ENCODE measurements at regions not wholly inside any gene's neighbourhood (a gene's known extent, or its start where the extent isn't known, plus 50 kb on each side); places are given as distances from the start of the nearest gene placed in this dataset.

GRCh38 chr1:164337394-164337793 is 221.6 kb upstream of the PBX1 start:
- no peak for DNase-seq (ENCODE audit: low spot score)
- no peak for TF ChIP-seq CTCF (IDR thresholded peaks at IDR 0.05; ENCODE audit: extremely low read depth, missing control alignments)

- TF ChIP-seq CTCF (IDR thresholded peaks at IDR 0.05; ENCODE audit: extremely low read depth, missing control alignments) = no peak
Measured at GRCh38 chr1:164337885-164338284, 221.1 kb upstream of the PBX1 start.

GRCh38 chr1:164343189-164343588 is 215.8 kb upstream of the PBX1 start:
- no peak for TF ChIP-seq CTCF (IDR thresholded peaks at IDR 0.05; ENCODE audit: extremely low read depth, missing control alignments)
- DNase-seq (ENCODE audit: low spot score) = no peak

More at GRCh38 chr1:164337885-164338284, 221.1 kb upstream of the PBX1 start:
- DNase-seq (ENCODE audit: low spot score) = no peak

- no peak for TF ChIP-seq CTCF (IDR thresholded peaks at IDR 0.05; ENCODE audit: extremely low read depth, missing control alignments)
Measured at GRCh38 chr1:164347980-164348379, 211.0 kb upstream of the PBX1 start.

GRCh38 chr1:164356511-164356910 is 202.5 kb upstream of the PBX1 start:
- no peak for DNase-seq (ENCODE audit: low spot score)

More at GRCh38 chr1:164347980-164348379, 211.0 kb upstream of the PBX1 start:
- no peak for DNase-seq (ENCODE audit: low spot score)

GRCh38 chr1:164360265-164360664 is 198.7 kb upstream of the PBX1 start:
- no peak for DNase-seq (ENCODE audit: low spot score)
- TF ChIP-seq CTCF (IDR thresholded peaks at IDR 0.05; ENCODE audit: extremely low read depth, missing control alignments) = no peak

More at GRCh38 chr1:164356511-164356910, 202.5 kb upstream of the PBX1 start:
- TF ChIP-seq CTCF (IDR thresholded peaks at IDR 0.05; ENCODE audit: extremely low read depth, missing control alignments) = no peak

GRCh38 chr1:164361927-164362326 is 197.1 kb upstream of the PBX1 start:
- DNase-seq (ENCODE audit: low spot score) = no peak
- TF ChIP-seq CTCF (IDR thresholded peaks at IDR 0.05; ENCODE audit: extremely low read depth, missing control alignments) = no peak

Data from GM20000 (cell line).